Stomach (tissue), 8 donors: ENCODE measurements at regions not wholly inside any gene's neighbourhood (a gene's known extent, or its start where the extent isn't known, plus 50 kb on each side); places are given as distances from the start of the nearest gene placed in this dataset.
"Not testable (repeated sequence)": the region's sequence is repeated elsewhere in the genome, so short reads cannot be mapped to it uniquely, and the experiment has no call there.

Experiments used
- DNase-seq, 2 donors: peaks; one replicate each; pipeline versions ENCODE4 v3.0.0 to v3.0.0-alpha.2; 2013 to 2019
- H3K27ac ChIP-seq, 5 donors: fragments of 200-600 bp in 4 of 5; sonication (generic) in 4 of 5; one replicate each; pipeline ENCODE4 v1.5.1; 2013 to 2019; ENCODE audit warnings: mild to moderate bottlenecking in 1 of 5, moderate library complexity in 1 of 5
- H3K27me3 ChIP-seq, 3 donors: fragments of 200-600 bp; sonication (generic); one replicate each; pipeline ENCODE4 v1.5.1; 2017 to 2019; ENCODE audit warnings: mixed run types in 1 of 3
- H3K36me3 ChIP-seq, 4 donors: fragments of 200-600 bp; sonication (generic); 1 replicate in 3 of 4; 2 replicates in 1 of 4; pipeline ENCODE4 v1.5.1; 2016 to 2019
- H3K4me1 ChIP-seq, 4 donors: fragments of 200-600 bp; sonication (generic); one replicate each; pipeline ENCODE4 v1.5.1; 2016 to 2019
- H3K4me3 ChIP-seq, 4 donors: fragments of 200-600 bp; sonication (generic) in 3 of 4; one replicate each; pipeline ENCODE4 v1.5.1; 2016 to 2019; ENCODE audit warnings: mild to moderate bottlenecking in 1 of 4
- H3K9me3 ChIP-seq, 4 donors: fragments of 200-600 bp; sonication (generic); one replicate each; pipeline ENCODE4 v1.5.1; 2016 to 2019
- EP300 ChIP-seq: sonication (generic); formaldehyde crosslinking; IDR thresholded peaks from one replicate; pipeline ENCODE4 v1.6.1; 2017; ENCODE audit warnings: antibody characterized with exemption
- POLR2A ChIP-seq, 4 donors: fragments of 450-650 bp; IDR thresholded peaks; one replicate each; pipeline ENCODE4 v1.6.1; 2016; ENCODE audit warnings: antibody characterized with exemption in 4 of 4, control low read depth in 2 of 4, mild to moderate bottlenecking in 1 of 4, moderate library complexity in 1 of 4
- POLR2AphosphoS5 ChIP-seq, 3 donors: sonication (generic); formaldehyde crosslinking; IDR thresholded peaks; one replicate each; pipeline ENCODE4 v1.6.1; 2016; ENCODE audit warnings: antibody characterized with exemption in 3 of 3
- WGBS, 5 donors: extraction: QIAGEN DNeasy Blood & Tissue Kit in 3 of 5; methylation state at CpG; one replicate each; pipeline versions ENCODE4 v1.1.5 to v1.1.7; 2013 to 2018; 5-methylcytosine and 5-hydroxymethylcytosine counted together
- intact Hi-C: fragments of 100-400 bp; cut with DNase I; formaldehyde crosslinking; loops from one replicate; pipeline ENCODE4 v1.15.1; 2023; ENCODE audit warnings: low total_unique reads
- TF ChIP-seq, protein P1 (sequence below), 7 experiments: fragments of 450-650 bp in 4 of 7; fragments of 200-600 bp in 3 of 7; sonication (generic) in 3 of 7; IDR thresholded peaks; one replicate each; pipeline ENCODE4 v1.5.1; 2016 to 2019; ENCODE audit warnings: antibody characterized with exemption in 7 of 7, control low read depth in 2 of 7, mild to moderate bottlenecking in 1 of 7
- donor health status: healthy with polysubstance abuse.
- donor health status: Bipolar disorder and iron deficiency.
- donor health status: healthy.

DNA sequence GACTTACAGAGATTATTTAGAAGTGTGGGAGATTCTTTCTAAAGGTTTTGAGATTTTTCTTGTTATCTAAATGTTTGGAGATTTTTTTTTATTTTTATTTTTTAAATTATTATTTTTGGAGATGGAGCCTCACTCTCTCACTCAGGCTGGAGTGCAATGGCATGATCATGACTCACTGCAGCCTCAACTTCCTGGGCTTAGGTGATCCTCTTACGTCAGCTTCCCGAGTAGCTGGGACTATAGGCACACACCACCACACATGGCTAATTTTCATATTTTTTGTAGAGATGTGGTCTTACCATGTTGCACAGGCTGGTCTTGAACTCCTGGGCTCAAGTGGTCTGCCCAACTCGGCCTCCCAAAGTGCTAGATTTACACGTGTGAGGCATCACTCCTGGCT lies 694.5 kb downstream of the TLE1 start:
- Histone ChIP-seq H3K27me3 (no peaks in the 10 kb centered on the region), H3K4me3 (no peak overlapping the region), H3K4me1 (no peaks in the 10 kb centered on the region), H3K9me3 (no peaks in the 10 kb centered on the region), H3K36me3 (no peaks in the 10 kb centered on the region), H3K27ac (no peak overlapping the region)
- TF ChIP-seq POLR2A (IDR thresholded peaks at IDR 0.05), result no peak
- TF ChIP-seq POLR2AphosphoS5 (IDR thresholded peaks at IDR 0.05), result no peak
- TF ChIP-seq, protein P1, sequence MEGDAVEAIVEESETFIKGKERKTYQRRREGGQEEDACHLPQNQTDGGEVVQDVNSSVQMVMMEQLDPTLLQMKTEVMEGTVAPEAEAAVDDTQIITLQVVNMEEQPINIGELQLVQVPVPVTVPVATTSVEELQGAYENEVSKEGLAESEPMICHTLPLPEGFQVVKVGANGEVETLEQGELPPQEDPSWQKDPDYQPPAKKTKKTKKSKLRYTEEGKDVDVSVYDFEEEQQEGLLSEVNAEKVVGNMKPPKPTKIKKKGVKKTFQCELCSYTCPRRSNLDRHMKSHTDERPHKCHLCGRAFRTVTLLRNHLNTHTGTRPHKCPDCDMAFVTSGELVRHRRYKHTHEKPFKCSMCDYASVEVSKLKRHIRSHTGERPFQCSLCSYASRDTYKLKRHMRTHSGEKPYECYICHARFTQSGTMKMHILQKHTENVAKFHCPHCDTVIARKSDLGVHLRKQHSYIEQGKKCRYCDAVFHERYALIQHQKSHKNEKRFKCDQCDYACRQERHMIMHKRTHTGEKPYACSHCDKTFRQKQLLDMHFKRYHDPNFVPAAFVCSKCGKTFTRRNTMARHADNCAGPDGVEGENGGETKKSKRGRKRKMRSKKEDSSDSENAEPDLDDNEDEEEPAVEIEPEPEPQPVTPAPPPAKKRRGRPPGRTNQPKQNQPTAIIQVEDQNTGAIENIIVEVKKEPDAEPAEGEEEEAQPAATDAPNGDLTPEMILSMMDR (IDR thresholded peaks at IDR 0.05), result no peak
- no peak for TF ChIP-seq EP300
- 81 to 89% (median 86%) methylated on average over 4 of the region's 4 CpGs for WGBS, 5 donors
- DNase-seq, result no peak
- intact Hi-C loops, result no loop called here

DNA sequence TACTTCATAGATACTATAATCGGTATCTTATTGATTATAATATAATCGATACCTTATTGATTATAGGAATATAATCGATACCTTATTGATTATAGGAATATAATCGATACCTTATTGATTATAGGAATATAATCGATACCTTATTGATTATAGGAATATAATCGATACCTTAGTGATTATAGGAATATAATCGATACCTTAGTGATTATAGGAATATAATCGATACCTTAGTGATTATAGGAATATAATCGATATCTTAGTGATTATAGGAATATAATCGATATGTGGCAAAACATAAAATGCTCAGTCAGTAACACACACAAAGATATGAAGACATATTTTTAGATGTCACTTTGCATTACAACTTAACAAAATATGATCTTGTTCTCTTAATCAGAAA lies 703.8 kb downstream of the TLE1 start:
- 92 to 95% (median 94%) methylated on average over 10 of the region's 10 CpGs for WGBS, 5 donors
- H3K27me3 ChIP-seq, result not testable (repeated sequence)

DNA sequence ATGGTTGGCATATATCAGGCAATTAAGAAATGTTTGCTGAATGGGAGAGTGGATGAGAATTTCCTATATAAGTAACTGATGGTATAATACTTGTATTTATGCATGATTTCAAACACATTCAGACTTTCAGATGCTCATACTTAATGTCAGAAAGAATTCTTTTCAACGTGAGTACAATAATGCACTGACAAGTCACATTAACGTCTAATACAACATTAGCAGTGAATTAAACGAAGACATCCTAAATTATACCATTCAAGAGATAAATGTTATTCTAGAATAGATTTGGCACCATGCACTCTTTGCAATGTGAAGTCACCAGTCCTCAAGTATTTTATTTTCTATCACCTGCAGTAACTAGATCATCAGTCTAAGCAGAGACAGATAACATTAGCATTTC lies 712.9 kb downstream of the TLE1 start:
- TF ChIP-seq EP300, result no peak
- TF ChIP-seq POLR2AphosphoS5 (IDR thresholded peaks at IDR 0.05), result no peak
- no peak for TF ChIP-seq POLR2A (IDR thresholded peaks at IDR 0.05)
- TF ChIP-seq, protein P1 (IDR thresholded peaks at IDR 0.05), result no peak

More for the DNA sequence above, 703.8 kb downstream of the TLE1 start:
- H3K9me3 ChIP-seq, H3K27ac ChIP-seq, H3K36me3 ChIP-seq, H3K4me3 ChIP-seq, DNase-seq, intact Hi-C loops, H3K4me1 ChIP-seq: not testable (repeated sequence)

DNA sequence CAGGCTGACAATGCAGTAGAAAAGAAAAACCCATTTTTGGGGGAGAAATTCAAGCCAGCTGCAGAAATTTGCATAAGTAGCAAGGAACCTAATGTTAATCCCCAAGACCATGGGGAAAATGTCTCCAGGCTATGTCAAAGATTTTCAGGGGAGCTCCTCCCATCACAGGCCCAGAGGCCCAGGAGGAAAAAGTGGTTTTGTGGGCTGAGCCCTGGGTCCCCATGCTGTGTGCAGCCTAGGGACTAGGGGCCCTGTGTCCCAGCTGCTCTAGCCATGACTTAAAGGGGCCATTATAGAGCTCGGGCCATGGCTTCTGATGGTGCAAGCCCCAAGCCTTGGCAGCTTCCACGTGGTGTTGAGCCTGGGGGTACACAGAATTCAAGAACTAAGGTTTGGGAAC lies 719.0 kb downstream of the TLE1 start:
- DNase-seq, H3K27me3 ChIP-seq, intact Hi-C loops, H3K4me1 ChIP-seq, H3K4me3 ChIP-seq, H3K27ac ChIP-seq, H3K36me3 ChIP-seq: not testable (repeated sequence)
- H3K9me3 ChIP-seq, result peaks cover 2 to 22% (median 10%) of the 10 kb centered on the region in 4 donors
- 67 to 82% (median 75%) methylated on average over 2 of the region's 2 CpGs for WGBS, 5 donors

More for the DNA sequence above, 712.9 kb downstream of the TLE1 start:
- intact Hi-C loops, result no loop called here
- Histone ChIP-seq H3K27ac (no peak overlapping the region), H3K36me3 (no peaks in the 10 kb centered on the region), H3K9me3 (peaks cover 0 to 30% (median 11%) of the 10 kb centered on the region in 4 donors), H3K27me3 (no peaks in the 10 kb centered on the region), H3K4me3 (no peak overlapping the region), H3K4me1 (no peaks in the 10 kb centered on the region)
- WGBS, 5 donors, result 58 to 89% (median 67%) methylated on average over 3 of the region's 3 CpGs
- no peak for DNase-seq

DNA sequence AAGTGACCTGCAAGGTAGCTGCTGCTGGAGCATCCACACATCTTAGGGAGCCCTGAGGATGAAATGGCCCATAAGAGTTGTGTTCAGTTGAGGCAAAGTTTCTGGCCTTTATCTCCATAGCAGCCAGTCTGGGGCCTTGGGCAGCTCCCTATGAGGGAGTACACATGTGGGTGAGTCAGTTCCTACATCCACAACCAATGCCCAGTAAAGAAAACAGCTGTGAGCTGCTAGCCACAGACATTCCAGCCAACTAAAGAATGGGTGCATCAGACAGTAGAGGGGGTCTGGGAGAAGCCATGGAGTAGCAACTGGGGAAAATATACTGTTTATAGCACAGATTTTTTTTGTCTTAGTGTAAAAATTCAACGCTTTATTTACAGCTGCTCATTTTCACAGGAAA lies 720.7 kb downstream of the TLE1 start:
- Histone ChIP-seq H3K27me3 (no peaks in the 10 kb centered on the region), H3K36me3 (no peaks in the 10 kb centered on the region), H3K4me3 (no peak overlapping the region), H3K4me1 (no peaks in the 10 kb centered on the region), H3K9me3 (peaks cover 0 to 9% (median 3%) of the 10 kb centered on the region in 4 donors), H3K27ac (no peak overlapping the region)
- 75 to 94% (median 91%) methylated on average over 1 of the region's 1 CpG for WGBS, 5 donors
- no peak for TF ChIP-seq POLR2A (IDR thresholded peaks at IDR 0.05)
- TF ChIP-seq, protein P1 (IDR thresholded peaks at IDR 0.05), result no peak
- no peak for TF ChIP-seq POLR2AphosphoS5 (IDR thresholded peaks at IDR 0.05)
- TF ChIP-seq EP300, result no peak
- intact Hi-C loops, result no loop called here
- DNase-seq, result no peak

DNA sequence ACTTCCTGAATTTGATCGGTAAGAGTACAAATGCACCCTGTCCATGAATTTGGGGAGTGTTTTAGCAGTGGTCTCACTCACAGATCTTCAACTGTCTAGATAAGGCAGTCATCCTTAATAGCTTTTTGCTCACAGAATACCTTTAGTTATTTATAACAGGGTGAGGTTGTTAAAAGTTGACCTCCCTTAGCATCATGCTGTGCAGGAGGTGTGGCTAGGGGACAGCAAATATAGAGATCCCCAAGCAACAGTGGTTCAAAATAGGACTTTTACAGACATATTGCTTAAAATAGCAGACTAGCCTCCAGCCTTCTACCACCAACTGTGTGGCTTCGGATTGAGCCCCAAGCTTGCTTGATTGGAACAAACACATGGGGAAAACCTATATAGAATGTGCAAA lies 724.4 kb downstream of the TLE1 start:
- Histone ChIP-seq H3K9me3 (no peaks in the 10 kb centered on the region), H3K27ac (no peak overlapping the region), H3K4me1 (no peaks in the 10 kb centered on the region), H3K36me3 (no peaks in the 10 kb centered on the region), H3K27me3 (no peaks in the 10 kb centered on the region), H3K4me3 (no peak overlapping the region)
- DNase-seq, result no peak
- intact Hi-C loops, result no loop called here
- WGBS, 5 donors, result 65 to 75% (median 72%) methylated on average over 2 of the region's 2 CpGs
- TF ChIP-seq POLR2AphosphoS5 (IDR thresholded peaks at IDR 0.05), result no peak
- TF ChIP-seq POLR2A (IDR thresholded peaks at IDR 0.05), result no peak
- TF ChIP-seq EP300, result no peak
- TF ChIP-seq, protein P1 (IDR thresholded peaks at IDR 0.05), result no peak
